OCI-LY1 (cell line): ENCODE measurements at regions not wholly inside any gene's neighbourhood (a gene's known extent, or its start where the extent isn't known, plus 50 kb on each side); places are given as distances from the start of the nearest gene placed in this dataset.

Experiments
- H2AFZ ChIP-seq: fragments of 200-600 bp; sonication (generic), shearing (Covaris generic); 2 replicates; pipeline ENCODE4 v1.6.0; 2014; ENCODE audit warnings: antibody characterized with exemption, mild to moderate bottlenecking, low read length
- H3F3A ChIP-seq: fragments of 200-600 bp; sonication (generic), shearing (Covaris generic); 2 replicates; pipeline ENCODE4 v1.6.0; 2014; ENCODE audit warnings: mild to moderate bottlenecking, antibody characterized with exemption, low read length, moderate library complexity; ENCODE audit not compliant: insufficient read depth
- H3K27ac ChIP-seq: fragments of 200-600 bp; sonication (generic); 2 replicates; pipeline ENCODE4 v1.5.1; 2014; ENCODE audit warnings: low read length, mixed run types, mild to moderate bottlenecking, low read depth; ENCODE audit not compliant: poor library complexity, severe bottlenecking
- H3K27me3 ChIP-seq: fragments of 200-600 bp; sonication (generic); 2 replicates; pipeline ENCODE4 v1.6.0; 2014; ENCODE audit warnings: antibody characterized with exemption, mild to moderate bottlenecking, low read length, moderate library complexity; ENCODE audit not compliant: insufficient read depth
- H3K36me3 ChIP-seq: fragments of 200-600 bp; sonication (generic); 2 replicates; pipeline ENCODE4 v1.6.1; 2014; ENCODE audit warnings: mild to moderate bottlenecking, antibody characterized with exemption, low read length, moderate library complexity, mixed read lengths; ENCODE audit not compliant: insufficient read depth
- H3K4me1 ChIP-seq: fragments of 200-600 bp; sonication (generic); 2 replicates; pipeline ENCODE4 v1.5.1; 2014; ENCODE audit warnings: mild to moderate bottlenecking, low read length, moderate library complexity; ENCODE audit not compliant: insufficient read depth, severe bottlenecking
- H3K4me2 ChIP-seq: fragments of 200-600 bp; sonication (generic), shearing (Covaris generic); 2 replicates; pipeline ENCODE4 v1.6.1; 2014; ENCODE audit warnings: low read length
- H3K4me3 ChIP-seq: fragments of 200-600 bp; sonication (generic); 2 replicates; pipeline ENCODE4 v1.5.1; 2014; ENCODE audit warnings: low read length, low read depth, mild to moderate bottlenecking, mixed read lengths; ENCODE audit not compliant: poor library complexity, severe bottlenecking
- H3K79me2 ChIP-seq: fragments of 200-600 bp; shearing (Covaris generic); 2 replicates; pipeline ENCODE4 v1.6.1; 2016; ENCODE audit warnings: mixed run types, low read length, mixed read lengths; ENCODE audit not compliant: insufficient read depth
- H3K9ac ChIP-seq: fragments of 200-600 bp; sonication (generic), shearing (Covaris generic); 2 replicates; pipeline ENCODE4 v1.6.1; 2014; ENCODE audit warnings: mild to moderate bottlenecking, low read length, mixed read lengths
- H3K9me2 ChIP-seq: fragments of 200-600 bp; sonication (generic), shearing (Covaris generic); 2 replicates; pipeline ENCODE4 v1.6.1; 2014; ENCODE audit warnings: low read depth, mild to moderate bottlenecking, low read length, mixed read lengths
- H3K9me3 ChIP-seq: fragments of 200-600 bp; shearing (Covaris generic); 2 replicates; pipeline ENCODE4 v1.6.1; 2014; ENCODE audit warnings: low read length, mixed read lengths
- H4K20me1 ChIP-seq: fragments of 200-600 bp; sonication (generic), shearing (Covaris generic); 2 replicates; pipeline ENCODE4 v1.6.0; 2016; ENCODE audit warnings: mild to moderate bottlenecking, low read length; ENCODE audit not compliant: insufficient read depth
- CTCF ChIP-seq: fragments of 200-600 bp; sonication (generic), shearing (Covaris generic); IDR thresholded peaks from 2 replicates; pipeline ENCODE4 v1.5.1; 2017; ENCODE audit warnings: mild to moderate bottlenecking, antibody characterized with exemption, low read length, moderate library complexity, mixed read lengths
- EZH2 ChIP-seq: fragments of 200-600 bp; sonication (generic), shearing (Covaris generic); IDR thresholded peaks from 2 replicates; pipeline ENCODE4 v1.8.0; 2017; ENCODE audit warnings: borderline replicate concordance, mixed run types, mild to moderate bottlenecking, antibody characterized with exemption, low read length, moderate library complexity, mixed read lengths

- Histone ChIP-seq H3K9me3 (0 out of 2 replicates have a peak, but pooled peaks cover 2% of the 10 kb centered on the region), H3K4me1 (no peaks in the 10 kb centered on the region), H4K20me1 (no peaks in the 10 kb centered on the region), H3K4me3 (no peak overlapping the region), H3K27me3 (no peaks in the 10 kb centered on the region), H3K9me2 (no peaks in the 10 kb centered on the region), H3K79me2 (no peaks in the 10 kb centered on the region), H3K36me3 (no peaks in the 10 kb centered on the region), H3K27ac (no peak overlapping the region), H2AFZ (no peak overlapping the region), H3F3A (no peaks in the 10 kb centered on the region), H3K9ac (no peak overlapping the region), H3K4me2 (no peak overlapping the region)
- TF ChIP-seq CTCF: no peak
- TF ChIP-seq EZH2: no peak
Observed at GRCh38 chr6:170158296-170159021, 132.4 kb downstream of the DLL1 start.

- no peaks in the 10 kb centered on the region for H3K4me1 ChIP-seq
- H3K4me3 ChIP-seq: no peak overlapping the region
- H4K20me1 ChIP-seq: no peaks in the 10 kb centered on the region
- no peaks in the 10 kb centered on the region for H3K36me3 ChIP-seq
- no peak overlapping the region for H3K27ac ChIP-seq
- H2AFZ ChIP-seq: no peak overlapping the region
- no peaks in the 10 kb centered on the region for H3K9me2 ChIP-seq
- H3K9me3 ChIP-seq: 0 out of 2 replicates have a peak, but pooled peaks cover 2% of the 10 kb centered on the region
- no peak overlapping the region for H3K4me2 ChIP-seq
- no peaks in the 10 kb centered on the region for H3K27me3 ChIP-seq
- no peak overlapping the region for H3K9ac ChIP-seq
- H3F3A ChIP-seq: no peaks in the 10 kb centered on the region
- H3K79me2 ChIP-seq: no peaks in the 10 kb centered on the region
- no peak for TF ChIP-seq CTCF
- TF ChIP-seq EZH2: no peak
Observed at GRCh38 chr6:170157567-170158218, 133.2 kb downstream of the DLL1 start.

- Histone ChIP-seq H3K27me3 (no peaks in the 10 kb centered on the region), H2AFZ (no peak overlapping the region), H3K9me2 (no peaks in the 10 kb centered on the region), H3K4me2 (no peak overlapping the region), H3K9ac (no peak overlapping the region), H3K79me2 (no peaks in the 10 kb centered on the region), H3K36me3 (no peaks in the 10 kb centered on the region), H3K4me3 (no peak overlapping the region), H3K9me3 (0 out of 2 replicates have a peak, but pooled peaks cover 2% of the 10 kb centered on the region), H3K27ac (no peak overlapping the region), H3K4me1 (no peaks in the 10 kb centered on the region), H3F3A (no peaks in the 10 kb centered on the region), H4K20me1 (no peaks in the 10 kb centered on the region)
- no peak for TF ChIP-seq EZH2
- TF ChIP-seq CTCF: no peak
Observed at GRCh38 chr6:170156448-170157375, 134.2 kb downstream of the DLL1 start.
